Nephron progenitor cell (in vitro differentiated cells): ENCODE measurements at regions not wholly inside any gene's neighbourhood (a gene's known extent, or its start where the extent isn't known, plus 50 kb on each side); places are given as distances from the start of the nearest gene placed in this dataset.

ENCODE experiments used
- DNase-seq: peaks from one replicate; pipeline ENCODE4 v3.0.0; 2021
- H3K27ac Mint-ChIP-seq: 2 replicates; pipeline ENCODE4 v1.8.0; 2021; ENCODE audit warnings: mild to moderate bottlenecking, moderate library complexity, mixed read lengths
- H3K27me3 Mint-ChIP-seq: 2 replicates; pipeline ENCODE4 v1.8.0; 2021; ENCODE audit warnings: mild to moderate bottlenecking, low read depth, mixed read lengths; ENCODE audit not compliant: poor library complexity
- H3K36me3 Mint-ChIP-seq: 2 replicates; pipeline ENCODE4 v1.8.0; 2021; ENCODE audit warnings: low read depth, mixed read lengths
- H3K4me1 Mint-ChIP-seq: 2 replicates; pipeline ENCODE4 v1.8.0; 2021; ENCODE audit warnings: mixed read lengths
- H3K4me3 Mint-ChIP-seq: 2 replicates; pipeline ENCODE4 v1.8.0; 2021; ENCODE audit warnings: mild to moderate bottlenecking, moderate library complexity, mixed read lengths
- H3K9me3 Mint-ChIP-seq: 2 replicates; pipeline ENCODE4 v1.8.0; 2021; ENCODE audit warnings: mild to moderate bottlenecking, moderate library complexity, mixed read lengths
- TF ChIP-seq, protein P1 (sequence below): fragments of 200-600 bp; sonication (generic); IDR thresholded peaks from 2 replicates; pipeline ENCODE4 v1.5.0; 2021; ENCODE audit warnings: antibody characterized with exemption

DNA sequence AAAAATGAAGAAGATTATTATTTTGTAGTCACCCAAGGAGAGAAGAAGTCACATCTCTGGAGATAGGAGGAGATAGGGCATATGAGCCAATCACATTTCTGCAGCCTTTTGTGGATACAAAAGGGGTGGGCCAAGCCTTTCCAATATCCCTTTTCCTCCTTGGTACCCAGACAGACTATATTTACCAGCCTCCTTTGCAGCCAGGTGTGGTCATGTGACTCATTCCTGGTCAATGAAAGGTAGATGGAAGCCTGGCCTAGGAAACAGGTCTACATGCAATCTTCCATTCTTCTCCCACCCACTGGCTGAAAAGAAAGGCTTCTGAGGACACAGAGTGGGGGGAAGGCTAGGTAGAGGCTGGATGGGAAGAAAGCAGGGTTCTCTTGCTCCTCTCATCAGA is 58.1 kb upstream of the ERG start:
- Mint-ChIP-seq H3K36me3 (no peaks in the 10 kb centered on the region), H3K4me3 (no peak overlapping the region), H3K27ac (no peak overlapping the region), H3K4me1 (peaks cover 5% of the 10 kb centered on the region), H3K9me3 (no peaks in the 10 kb centered on the region), H3K27me3 (peaks cover 13% of the 10 kb centered on the region)
- TF ChIP-seq, protein P1, sequence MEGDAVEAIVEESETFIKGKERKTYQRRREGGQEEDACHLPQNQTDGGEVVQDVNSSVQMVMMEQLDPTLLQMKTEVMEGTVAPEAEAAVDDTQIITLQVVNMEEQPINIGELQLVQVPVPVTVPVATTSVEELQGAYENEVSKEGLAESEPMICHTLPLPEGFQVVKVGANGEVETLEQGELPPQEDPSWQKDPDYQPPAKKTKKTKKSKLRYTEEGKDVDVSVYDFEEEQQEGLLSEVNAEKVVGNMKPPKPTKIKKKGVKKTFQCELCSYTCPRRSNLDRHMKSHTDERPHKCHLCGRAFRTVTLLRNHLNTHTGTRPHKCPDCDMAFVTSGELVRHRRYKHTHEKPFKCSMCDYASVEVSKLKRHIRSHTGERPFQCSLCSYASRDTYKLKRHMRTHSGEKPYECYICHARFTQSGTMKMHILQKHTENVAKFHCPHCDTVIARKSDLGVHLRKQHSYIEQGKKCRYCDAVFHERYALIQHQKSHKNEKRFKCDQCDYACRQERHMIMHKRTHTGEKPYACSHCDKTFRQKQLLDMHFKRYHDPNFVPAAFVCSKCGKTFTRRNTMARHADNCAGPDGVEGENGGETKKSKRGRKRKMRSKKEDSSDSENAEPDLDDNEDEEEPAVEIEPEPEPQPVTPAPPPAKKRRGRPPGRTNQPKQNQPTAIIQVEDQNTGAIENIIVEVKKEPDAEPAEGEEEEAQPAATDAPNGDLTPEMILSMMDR: no peak
- no peak for DNase-seq

DNA sequence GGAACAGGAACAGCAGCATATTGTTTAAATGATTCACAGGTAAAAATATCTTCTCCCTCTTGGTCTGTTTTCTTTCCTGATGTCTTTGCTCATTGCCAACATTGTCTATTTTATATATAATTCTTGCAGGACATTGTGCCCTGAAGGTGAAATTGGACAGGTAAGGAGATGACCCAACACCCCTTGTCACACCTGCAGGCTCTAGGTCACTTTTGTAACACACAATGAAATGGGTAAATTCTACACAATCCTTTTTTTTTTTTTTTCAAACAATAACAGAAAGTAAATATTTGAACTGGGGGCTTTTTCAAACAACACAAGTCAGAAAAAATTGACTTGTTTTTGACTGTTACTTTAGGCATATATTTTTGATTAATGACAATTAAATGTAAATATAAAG is 62.9 kb upstream of the ERG start:
- Mint-ChIP-seq H3K4me3 (no peak overlapping the region), H3K27me3 (peaks cover 13% of the 10 kb centered on the region), H3K4me1 (peaks cover 5% of the 10 kb centered on the region), H3K27ac (no peak overlapping the region), H3K36me3 (no peaks in the 10 kb centered on the region), H3K9me3 (no peaks in the 10 kb centered on the region)
- TF ChIP-seq, protein P1: no peak
- no peak for DNase-seq

DNA sequence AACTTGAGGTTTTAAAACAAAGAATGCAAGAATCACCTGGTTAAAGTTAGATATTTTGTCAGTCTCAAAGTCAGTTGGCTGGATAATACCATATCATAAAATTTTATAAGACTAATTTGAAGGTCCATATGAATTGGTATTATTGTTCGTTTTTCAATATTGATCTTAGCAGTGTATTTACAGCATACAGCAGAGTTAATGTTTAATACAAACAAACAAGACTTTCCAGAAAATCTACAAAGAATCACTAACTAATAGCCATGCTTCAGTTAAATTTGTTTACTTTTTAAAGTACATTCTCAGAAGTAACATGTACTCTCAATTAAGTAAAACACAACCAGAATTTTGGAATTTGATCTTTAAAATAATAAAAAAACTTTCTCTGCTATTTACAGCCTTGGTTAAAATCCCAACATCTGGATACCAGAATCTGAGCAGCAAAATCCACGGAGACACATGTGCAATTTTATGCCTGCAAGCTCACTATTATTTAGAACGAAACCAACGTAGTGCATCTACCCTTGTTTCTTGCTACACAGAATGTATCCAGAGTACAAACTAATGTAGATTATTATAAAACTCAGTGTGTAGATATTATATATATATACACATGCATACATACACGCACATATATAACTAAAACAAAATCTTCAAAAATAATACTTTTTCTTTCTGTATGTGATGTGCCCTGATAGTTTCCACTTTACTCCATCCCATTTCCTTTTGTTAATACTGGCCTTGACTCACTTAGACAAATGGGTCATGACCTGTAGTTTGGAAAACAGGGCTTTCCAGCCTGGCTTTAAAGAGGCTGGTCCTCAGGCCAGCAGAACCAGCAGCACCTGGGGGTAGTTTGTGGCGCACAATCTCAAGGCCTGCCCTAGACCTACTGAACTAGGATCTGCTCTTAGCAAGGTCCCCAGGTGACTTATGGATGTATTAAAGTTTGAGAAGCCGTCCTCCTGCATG is 63.6 kb upstream of the ERG start:
- peaks cover 13% of the 10 kb centered on the region for H3K27me3 Mint-ChIP-seq
- DNase-seq: no peak
- no peaks in the 10 kb centered on the region for H3K9me3 Mint-ChIP-seq
- TF ChIP-seq, protein P1: no peak
- no peaks in the 10 kb centered on the region for H3K36me3 Mint-ChIP-seq
- H3K4me1 Mint-ChIP-seq: peaks cover 5% of the 10 kb centered on the region
- no peak overlapping the region for H3K27ac Mint-ChIP-seq
- no peak overlapping the region for H3K4me3 Mint-ChIP-seq

DNA sequence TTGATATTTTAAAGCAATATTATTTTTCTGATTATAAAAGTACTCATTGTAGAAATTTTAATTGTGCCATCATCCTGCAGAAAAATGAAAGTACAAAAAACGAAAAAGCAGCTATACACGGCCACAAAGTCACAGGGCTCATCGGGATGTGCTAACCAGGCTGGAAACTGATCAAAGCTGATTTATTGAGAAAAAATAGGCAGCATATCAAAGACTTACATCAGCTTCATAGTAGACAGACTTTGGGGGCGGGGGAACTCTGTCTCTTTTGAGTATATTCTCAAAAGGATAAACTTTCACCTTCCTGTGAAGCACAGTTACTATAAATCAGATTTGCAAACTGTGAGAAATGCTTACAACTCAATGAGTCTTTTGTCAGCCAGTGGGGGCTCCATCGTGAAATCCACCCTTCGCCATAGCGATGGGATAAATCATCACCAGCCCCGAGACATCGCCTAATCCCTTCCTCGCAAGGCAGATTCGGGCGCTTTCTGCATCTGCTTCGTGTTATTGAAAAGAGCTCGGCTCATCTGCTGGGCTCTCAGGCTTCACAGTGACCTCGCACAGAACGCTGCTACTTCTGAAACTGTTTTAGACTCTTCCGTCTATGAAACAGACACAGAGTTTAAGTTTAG is 69.2 kb upstream of the ERG start:
- DNase-seq: peak; percentile 29
- H3K27ac Mint-ChIP-seq: no peak overlapping the region

DNA sequence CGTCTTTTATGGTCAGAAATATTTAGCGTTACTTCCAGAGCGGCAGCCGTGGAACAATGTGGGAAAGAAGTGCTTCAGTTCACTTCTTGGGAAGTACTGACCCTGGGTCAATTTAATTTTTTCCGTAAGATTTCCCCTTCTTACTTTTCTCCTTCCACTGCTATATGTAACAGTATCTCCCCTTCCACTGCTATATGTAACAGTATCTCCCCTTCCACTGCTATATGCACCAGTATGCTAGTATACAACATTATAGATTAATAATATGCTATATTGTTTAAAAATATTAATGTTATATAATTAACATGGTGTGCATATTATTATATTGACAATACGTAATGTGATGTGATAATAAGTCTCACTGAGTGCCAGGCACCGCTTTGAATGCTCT is 69.7 kb upstream of the ERG start:
- H3K4me1 Mint-ChIP-seq: no peaks in the 10 kb centered on the region
- no peaks in the 10 kb centered on the region for H3K9me3 Mint-ChIP-seq
- H3K27me3 Mint-ChIP-seq: peaks cover 26% of the 10 kb centered on the region
- no peak for DNase-seq
- H3K36me3 Mint-ChIP-seq: no peaks in the 10 kb centered on the region
- H3K27ac Mint-ChIP-seq: no peak overlapping the region
- H3K4me3 Mint-ChIP-seq: no peak overlapping the region
- TF ChIP-seq, protein P1: no peak

More for the DNA sequence above, 69.2 kb upstream of the ERG start:
- Mint-ChIP-seq H3K4me1 (no peaks in the 10 kb centered on the region), H3K4me3 (no peak overlapping the region), H3K9me3 (no peaks in the 10 kb centered on the region), H3K27me3 (peaks cover 22% of the 10 kb centered on the region), H3K36me3 (no peaks in the 10 kb centered on the region)
- TF ChIP-seq, protein P1: no peak
